HepG2 (cell line): ENCODE measurements at regions not wholly inside any gene's neighbourhood (a gene's known extent, or its start where the extent isn't known, plus 50 kb on each side); places are given as distances from the start of the nearest gene placed in this dataset.

ENCODE experiments used
- ATAC-seq: fragments of 200-7000 bp; cut with Tn5 transposase; 3 replicates; pipeline ENCODE4 v1.9.1; 2020; ENCODE audit warnings: mild to moderate bottlenecking, moderate library complexity
- BruUV-seq: library from RNA; stranded (reverse); fragments of 400-500 nt; replicated peaks from 2 replicates; lab custom pipeline; 2021; lab: Mats Ljungman, UMichigan
- CTCF ChIA-PET: fragments of 300-600 bp; formaldehyde crosslinking; extraction: SDS; loops from one replicate; lab custom pipeline; 2021; ENCODE audit warnings: low total read pairs, inconsistent platforms, low intra/inter-chr PET ratio; lab: Yijun Ruan, JAX
- POLR2A ChIA-PET: fragments of 350-600 bp; sonication (Branson Sonifier 250); formaldehyde crosslinking; loops from one replicate; lab custom pipeline; 2020; ENCODE audit warnings: antibody characterized with exemption, inconsistent platforms; lab: Yijun Ruan, JAX
- DNase-seq: peaks from one replicate; pipeline ENCODE4 v3.0.0-alpha.2; 2015; ENCODE audit warnings: low spot score
- FAIRE-seq: peaks from 3 replicates; lab custom pipeline; 2011; peaks lifted over from hg19 to GRCh38; lab: Jason Lieb, UNC
- H2AFZ ChIP-seq: one replicate; pipeline ENCODE4 v1.6.1; 2011; ENCODE audit warnings: low read length, inconsistent platforms
- H3K27ac ChIP-seq: fragments of 300-600 bp; 3 replicates; pipeline ENCODE4 v1.8.0; 2011; ENCODE audit warnings: mixed run types, mild to moderate bottlenecking, mixed read lengths, low read length, inconsistent platforms; ENCODE audit not compliant: insufficient read depth; ENCODE audit errors: extremely low read length
- H3K27me3 ChIP-seq, 2 experiments: fragments of 200-600 bp in 1 of 2; 2 replicates in 1 of 2; 3 replicates in 1 of 2; pipeline versions ENCODE4 v1.6.0 to v1.8.0; 2011; ENCODE audit warnings: low read length in 2 of 2, mild to moderate bottlenecking in 2 of 2, moderate library complexity in 2 of 2, inconsistent platforms in 1 of 2; ENCODE audit not compliant: insufficient read depth in 2 of 2, control insufficient read depth in 1 of 2
- H3K36me3 ChIP-seq, 2 experiments: fragments of 200-600 bp in 1 of 2; replicated peaks in 1 of 2; 2 replicates in 1 of 2; 3 replicates in 1 of 2; pipeline versions ENCODE4 v1.5.1 to v1.8.0; 2011; ENCODE audit warnings: low read length in 2 of 2, inconsistent platforms in 1 of 2; ENCODE audit not compliant: insufficient read depth in 2 of 2, control insufficient read depth in 1 of 2
- H3K4me1 ChIP-seq: 2 replicates; pipeline ENCODE4 v1.5.1; 2012; ENCODE audit warnings: low read length, inconsistent platforms; ENCODE audit not compliant: insufficient read depth
- H3K4me2 ChIP-seq: 2 replicates; pipeline ENCODE4 v1.6.0; 2011; ENCODE audit warnings: low read depth, low read length, inconsistent platforms
- H3K4me3 ChIP-seq, 3 experiments: fragments of 200-600 bp in 1 of 3; sonication (generic), shearing (Covaris generic) in 1 of 3; replicated peaks in 1 of 3; 2 replicates each; pipeline ENCODE4 v1.5.1; 2011 to 2016; ENCODE audit warnings: low read length in 3 of 3, inconsistent platforms in 2 of 3, low read depth in 2 of 3, mild to moderate bottlenecking in 2 of 3, control low read depth in 1 of 3, mixed read lengths in 1 of 3; ENCODE audit not compliant: insufficient read depth in 1 of 3
- H3K79me2 ChIP-seq: one replicate; pipeline ENCODE4 v1.6.1; 2011; ENCODE audit warnings: low read length, inconsistent platforms; ENCODE audit not compliant: insufficient read depth
- H3K9ac ChIP-seq: 2 replicates; pipeline ENCODE4 v1.6.0; 2011; ENCODE audit warnings: mild to moderate bottlenecking, low read depth, low read length, inconsistent platforms; ENCODE audit not compliant: insufficient read depth
- H3K9me3 ChIP-seq: 2 replicates; pipeline ENCODE4 v1.5.1; 2012; ENCODE audit warnings: mild to moderate bottlenecking, low read length
- H4K20me1 ChIP-seq: 2 replicates; pipeline ENCODE4 v1.6.0; 2011; ENCODE audit warnings: inconsistent platforms, mild to moderate bottlenecking, low read length, moderate library complexity; ENCODE audit not compliant: insufficient read depth
- ARID2 ChIP-seq: sonication (generic); formaldehyde crosslinking; IDR thresholded peaks from 2 replicates; pipeline ENCODE4 v1.8.1; 2022; ENCODE audit warnings: mild to moderate bottlenecking, missing genetic modification reagents, borderline replicate concordance
- ATF1 ChIP-seq: IDR thresholded peaks from 2 replicates; pipeline ENCODE4 v1.6.1; 2016; ENCODE audit warnings: mild to moderate bottlenecking, control low read depth
- ELF1 ChIP-seq: sonication (generic); formaldehyde crosslinking; IDR thresholded peaks from 2 replicates; pipeline ENCODE4 v1.4.0; 2020; ENCODE audit warnings: missing genetic modification reagents
- FOSL2 ChIP-seq: sonication (generic); formaldehyde crosslinking; IDR thresholded peaks from 2 replicates; pipeline ENCODE4 v1.4.0; 2020; ENCODE audit warnings: missing genetic modification reagents
- GATAD1 ChIP-seq: IDR thresholded peaks from 2 replicates; pipeline ENCODE4 v1.6.1; 2016; ENCODE audit warnings: missing genetic modification reagents, missing compliant biosample characterization
- NR2F6 ChIP-seq, 2 experiments: IDR thresholded peaks; 2 replicates each; pipeline ENCODE4 v1.6.1; 2016; ENCODE audit warnings: antibody characterized with exemption in 1 of 2, mild to moderate bottlenecking in 1 of 2
- ZFP41 ChIP-seq: sonication (generic); formaldehyde crosslinking; IDR thresholded peaks from 2 replicates; pipeline ENCODE4 v1.4.0; 2020; ENCODE audit warnings: mild to moderate bottlenecking, missing genetic modification reagents, borderline replicate concordance
- ZFP62 ChIP-seq: sonication (generic); formaldehyde crosslinking; IDR thresholded peaks from 2 replicates; pipeline ENCODE4 v1.4.0; 2020; ENCODE audit warnings: missing genetic modification reagents
- ZNF772 ChIP-seq: sonication (generic); formaldehyde crosslinking; IDR thresholded peaks from 2 replicates; pipeline ENCODE4 v1.5.0; 2020; ENCODE audit warnings: mild to moderate bottlenecking, missing genetic modification reagents
- ZXDC ChIP-seq: sonication (generic); formaldehyde crosslinking; IDR thresholded peaks from 2 replicates; pipeline ENCODE4 v1.5.0; 2020; ENCODE audit warnings: mild to moderate bottlenecking, missing genetic modification reagents
- WGBS: methylation state at CpG from one replicate; pipeline ENCODE4 v1.1.6; 2017; ENCODE audit warnings: low lambda C conversion rate; 5-methylcytosine and 5-hydroxymethylcytosine counted together
- in situ Hi-C: cut with HindIII; loops from 2 replicates; pipeline ENCODE4 v1.10.0; 2017; ENCODE audit warnings: low pct_unique_long_range_greater_than_20kb; ENCODE audit not compliant: extremely low pct_ligation_motif_present
- intact Hi-C: fragments of 100-400 bp; cut with micrococcal nuclease; formaldehyde crosslinking; loops from one replicate; pipeline ENCODE4 v1.10.0; 2022; ENCODE audit not compliant: unreplicated experiment
- TF ChIP-seq, protein P1 (sequence below), 2 experiments: fragments of 450-650 bp in 1 of 2; sonication (generic) in 1 of 2; formaldehyde crosslinking; IDR thresholded peaks; 2 replicates each; pipeline versions ENCODE4 v1.5.0 to v1.8.0; 2020 to 2022; ENCODE audit warnings: mild to moderate bottlenecking in 1 of 2, missing genetic modification reagents in 1 of 2

DNA sequence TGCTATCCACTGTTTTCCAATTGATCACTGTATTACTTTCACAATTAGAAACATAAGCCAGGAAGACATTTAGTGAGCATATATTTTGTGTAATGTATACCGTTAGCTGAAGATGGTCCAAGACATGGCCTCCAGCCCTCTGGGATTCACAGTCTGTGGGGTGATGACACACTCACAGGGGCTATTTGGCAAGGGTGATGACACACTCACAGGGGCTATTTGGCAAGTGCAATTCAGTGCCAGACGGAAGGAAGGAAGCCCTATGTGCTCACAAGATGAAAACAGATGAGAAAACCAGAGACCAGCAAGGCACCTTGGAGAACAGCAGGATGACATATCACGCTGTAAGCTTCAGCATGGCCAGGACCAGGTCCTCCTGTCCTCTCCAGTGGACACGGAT lies 183.7 kb downstream of the MBOAT1 start (continued):
- no peak for TF ChIP-seq ZXDC
- TF ChIP-seq NR2F6 (IDR thresholded peaks at IDR 0.05) = no peak
- TF ChIP-seq NR2F6 (CRISPR knock-in tag; IDR thresholded peaks at IDR 0.05) = no peak
- no peak for TF ChIP-seq ARID2 (CRISPR knock-in tag)
- TF ChIP-seq ELF1 (CRISPR knock-in tag) = no peak

DNA sequence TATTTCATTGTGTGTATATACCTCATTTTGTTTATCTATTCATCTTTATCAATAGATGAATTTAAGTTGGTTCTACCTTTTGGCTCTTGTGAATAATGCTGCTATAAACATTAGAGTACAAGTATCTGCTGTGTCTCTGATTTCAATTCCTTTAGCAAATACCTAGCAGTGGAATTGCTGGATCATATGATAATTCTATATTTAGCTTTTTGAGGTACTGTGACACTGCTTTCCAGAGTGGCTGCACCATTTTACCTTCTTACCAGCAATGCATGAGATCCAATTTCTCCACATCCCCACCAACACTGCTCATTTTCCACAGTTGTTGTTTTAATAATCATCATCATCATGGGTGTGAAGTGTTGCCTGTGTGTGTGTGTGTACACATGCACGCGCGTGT lies 182.3 kb downstream of the MBOAT1 start:
- no TSS peak for BruUV-seq
- CTCF ChIA-PET = no interaction called here

More for the DNA sequence above, 182.3 kb downstream of the MBOAT1 start:
- Histone ChIP-seq H2AFZ (no peak overlapping the region), H3K27me3 (peaks cover 0 to 6% of the 10 kb centered on the region in 2 experiments; a peak in 3 of 5 replicates), H3K9ac (no peak overlapping the region), H3K79me2 (no peaks in the 10 kb centered on the region), H3K9me3 (no peaks in the 10 kb centered on the region), H3K4me1 (no peaks in the 10 kb centered on the region), H3K4me2 (no peak overlapping the region), H3K27ac (no peak overlapping the region), H4K20me1 (no peaks in the 10 kb centered on the region), H3K36me3 (no peaks in the 10 kb centered on the region), H3K4me3 (no peak overlapping the region)
- TF ChIP-seq ZFP62 (CRISPR knock-in tag) (no peak), ZNF772 (CRISPR knock-in tag) (no peak), GATAD1 (CRISPR knock-in tag) (no peak), ZFP41 (CRISPR knock-in tag) (no peak), ATF1 (CRISPR knock-in tag) (no peak), FOSL2 (CRISPR knock-in tag) (no peak)
- TF ChIP-seq, protein P1, sequence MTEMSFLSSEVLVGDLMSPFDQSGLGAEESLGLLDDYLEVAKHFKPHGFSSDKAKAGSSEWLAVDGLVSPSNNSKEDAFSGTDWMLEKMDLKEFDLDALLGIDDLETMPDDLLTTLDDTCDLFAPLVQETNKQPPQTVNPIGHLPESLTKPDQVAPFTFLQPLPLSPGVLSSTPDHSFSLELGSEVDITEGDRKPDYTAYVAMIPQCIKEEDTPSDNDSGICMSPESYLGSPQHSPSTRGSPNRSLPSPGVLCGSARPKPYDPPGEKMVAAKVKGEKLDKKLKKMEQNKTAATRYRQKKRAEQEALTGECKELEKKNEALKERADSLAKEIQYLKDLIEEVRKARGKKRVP (CRISPR knock-in tag; IDR thresholded peaks at IDR 0.05) = no peak
- ATAC-seq (no peak), DNase-seq (no peak), FAIRE-seq (no peak)
- in situ Hi-C loops = no loop called here
- intact Hi-C loops = no loop called here
- WGBS = 44% methylated on average over 3 of the region's 3 CpGs
- POLR2A ChIA-PET = no interaction called here
